K562 (cell line): ENCODE measurements at regions not wholly inside any gene's neighbourhood (a gene's known extent, or its start where the extent isn't known, plus 50 kb on each side); places are given as distances from the start of the nearest gene placed in this dataset.
A peak's percentile ranks its signal among the peaks of the same experiment; 100 is the strongest.

Experiments used
- CAMTA2 ChIP-seq: fragments of 250-450 bp; sonication (Bioruptor Pico); conservative IDR thresholded peaks from 2 replicates; pipeline ENCODE4 v1.5.1; 2022
- CREBBP ChIP-seq: IDR thresholded peaks from one replicate; pipeline ENCODE4 v1.6.1; 2012; ENCODE audit warnings: low read depth, mild to moderate bottlenecking, control low read depth, inconsistent platforms, low read length
- FOXK1 ChIP-seq: sonication (generic); formaldehyde crosslinking; IDR thresholded peaks from 2 replicates; pipeline ENCODE4 v1.8.0; 2022; ENCODE audit warnings: missing genetic modification reagents, mild to moderate bottlenecking, borderline replicate concordance
- GTF2F1 ChIP-seq: IDR thresholded peaks from 2 replicates; pipeline ENCODE4 v1.6.1; 2011; ENCODE audit warnings: low read depth, low read length, improper control_type of control experiment
- IFI16 ChIP-seq: fragments of 250-450 bp; sonication (Bioruptor Pico); IDR thresholded peaks from 2 replicates; pipeline ENCODE4 v2.1.2; 2022; ENCODE audit warnings: mild to moderate bottlenecking, inconsistent platforms
- KLF10 ChIP-seq: fragments of 250-450 bp; sonication (Bioruptor Pico); IDR thresholded peaks from 2 replicates; pipeline ENCODE4 v1.6.1; 2021; ENCODE audit warnings: matching md5 sums
- MBD2 ChIP-seq: sonication (generic); IDR thresholded peaks from 2 replicates; pipeline ENCODE4 v1.6.1; 2016; ENCODE audit warnings: low read depth, borderline replicate concordance
- PYGO2 ChIP-seq: fragments of 450-650 bp; IDR thresholded peaks from 2 replicates; pipeline ENCODE4 v1.6.1; 2016; ENCODE audit warnings: mild to moderate bottlenecking, missing genetic modification characterization, moderate library complexity, missing compliant biosample characterization
- SMARCB1 ChIP-seq: IDR thresholded peaks from 2 replicates; pipeline ENCODE4 v1.6.1; 2011; ENCODE audit warnings: improper control_type of control experiment, low read depth; ENCODE audit not compliant: insufficient read length
- SP1 ChIP-seq: sonication (generic); formaldehyde crosslinking; IDR thresholded peaks from 2 replicates; pipeline ENCODE4 v1.8.1; 2022; ENCODE audit warnings: mild to moderate bottlenecking, missing genetic modification reagents
- TCF7 ChIP-seq: sonication (generic); IDR thresholded peaks from 2 replicates; pipeline ENCODE4 v1.6.1; 2016; ENCODE audit warnings: antibody characterized with exemption, borderline replicate concordance
- ZC3H8 ChIP-seq: fragments of 450-650 bp; IDR thresholded peaks from 2 replicates; pipeline ENCODE4 v1.6.1; 2017
- ZFP1 ChIP-seq: fragments of 450-650 bp; formaldehyde crosslinking; IDR thresholded peaks from 2 replicates; pipeline ENCODE4 v1.4.0; 2020; ENCODE audit warnings: mild to moderate bottlenecking, mixed read lengths
- ZKSCAN3 ChIP-seq: fragments of 250-450 bp; sonication (Bioruptor Pico); IDR thresholded peaks from 2 replicates; pipeline ENCODE4 v1.4.0; 2020
- ZNF668 ChIP-seq: fragments of 250-450 bp; sonication (Bioruptor Pico); IDR thresholded peaks from 2 replicates; pipeline ENCODE4 v1.8.0; 2022; ENCODE audit warnings: mild to moderate bottlenecking, inconsistent platforms
- TF ChIP-seq, protein P1 (sequence below): sonication (generic); formaldehyde crosslinking; IDR thresholded peaks from 2 replicates; pipeline ENCODE4 v1.8.1; 2023; ENCODE audit warnings: mild to moderate bottlenecking, missing genetic modification reagents
- TF ChIP-seq, protein P2 (sequence below), 2 experiments: IDR thresholded peaks; 2 replicates each; pipeline ENCODE4 v1.6.1; 2011; ENCODE audit warnings: borderline replicate concordance in 1 of 2, control low read depth in 1 of 2, low read depth in 1 of 2, low read length in 1 of 2, mild to moderate bottlenecking in 1 of 2, mixed read lengths in 1 of 2, moderate library complexity in 1 of 2; ENCODE audit not compliant: insufficient read depth in 1 of 2, insufficient read length in 1 of 2, poor library complexity in 1 of 2, severe bottlenecking in 1 of 2; ENCODE audit errors: extremely low read depth in 1 of 2
- TF ChIP-seq, protein P3 (sequence below): fragments of 450-650 bp; IDR thresholded peaks from 2 replicates; pipeline ENCODE4 v1.6.1; 2016; ENCODE audit warnings: missing biosample characterization, missing genetic modification characterization
- TF ChIP-seq, protein P4 (sequence below): fragments of 450-650 bp; formaldehyde crosslinking; IDR thresholded peaks from 2 replicates; pipeline ENCODE4 v1.4.0; 2022; ENCODE audit warnings: mild to moderate bottlenecking, moderate library complexity
- TF ChIP-seq, protein P5 (sequence below): fragments of 450-650 bp; IDR thresholded peaks from 2 replicates; pipeline ENCODE4 v1.6.1; 2018; ENCODE audit warnings: mild to moderate bottlenecking, low read depth; ENCODE audit not compliant: partially characterized antibody
- TF ChIP-seq, protein P6 (sequence below): fragments of 450-650 bp; IDR thresholded peaks from 2 replicates; pipeline ENCODE4 v1.6.1; 2016; ENCODE audit warnings: low read depth, mild to moderate bottlenecking, moderate library complexity
- TF ChIP-seq, protein P7 (sequence below): fragments of 450-650 bp; formaldehyde crosslinking; IDR thresholded peaks from 2 replicates; pipeline ENCODE4 v1.4.0; 2020; ENCODE audit warnings: mild to moderate bottlenecking, moderate library complexity

DNA sequence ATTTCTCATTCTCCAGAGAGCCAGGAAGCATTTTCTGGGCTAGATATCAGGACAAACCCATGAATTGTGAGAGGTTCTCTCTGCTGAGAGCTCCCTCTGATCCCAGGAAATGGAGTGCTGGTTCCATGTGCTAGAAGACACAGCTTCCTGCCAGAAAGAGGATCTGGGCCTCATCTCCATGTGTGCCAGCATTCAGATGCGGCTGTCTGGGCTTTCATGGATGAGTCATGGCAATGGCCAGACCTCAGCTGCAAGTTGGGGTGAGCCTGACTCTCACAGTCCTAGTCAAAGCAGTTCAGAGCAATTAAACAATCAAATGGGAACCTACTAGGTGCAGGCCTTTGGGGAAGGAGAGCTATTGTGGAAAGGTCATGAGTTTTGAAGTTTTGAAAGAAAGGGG lies 82.3 kb upstream of the EED start (continued):
- TF ChIP-seq, protein P1, sequence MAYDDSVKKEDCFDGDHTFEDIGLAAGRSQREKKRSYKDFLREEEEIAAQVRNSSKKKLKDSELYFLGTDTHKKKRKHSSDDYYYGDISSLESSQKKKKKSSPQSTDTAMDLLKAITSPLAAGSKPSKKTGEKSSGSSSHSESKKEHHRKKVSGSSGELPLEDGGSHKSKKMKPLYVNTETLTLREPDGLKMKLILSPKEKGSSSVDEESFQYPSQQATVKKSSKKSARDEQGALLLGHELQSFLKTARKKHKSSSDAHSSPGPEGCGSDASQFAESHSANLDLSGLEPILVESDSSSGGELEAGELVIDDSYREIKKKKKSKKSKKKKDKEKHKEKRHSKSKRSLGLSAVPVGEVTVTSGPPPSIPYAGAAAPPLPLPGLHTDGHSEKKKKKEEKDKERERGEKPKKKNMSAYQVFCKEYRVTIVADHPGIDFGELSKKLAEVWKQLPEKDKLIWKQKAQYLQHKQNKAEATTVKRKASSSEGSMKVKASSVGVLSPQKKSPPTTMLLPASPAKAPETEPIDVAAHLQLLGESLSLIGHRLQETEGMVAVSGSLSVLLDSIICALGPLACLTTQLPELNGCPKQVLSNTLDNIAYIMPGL, result no peak
- TF ChIP-seq SMARCB1 (no peak), IFI16 (no peak), ZKSCAN3 (CRISPR knock-in tag) (no peak), ZC3H8 (no peak), ZFP1 (CRISPR knock-in tag) (no peak), PYGO2 (tag) (peak; percentile 33; the same call in 1 of the 2 replicates), GTF2F1 (no peak), FOXK1 (CRISPR knock-in tag) (no peak), CREBBP (no peak), TCF7 (no peak), KLF10 (CRISPR knock-in tag) (no peak), MBD2 (no peak), SP1 (CRISPR knock-in tag) (no peak), CAMTA2 (CRISPR knock-in tag) (no peak), ZNF668 (0 out of 2 replicates have a peak, but pooled peaks have one; percentile 70)
- TF ChIP-seq, protein P2, sequence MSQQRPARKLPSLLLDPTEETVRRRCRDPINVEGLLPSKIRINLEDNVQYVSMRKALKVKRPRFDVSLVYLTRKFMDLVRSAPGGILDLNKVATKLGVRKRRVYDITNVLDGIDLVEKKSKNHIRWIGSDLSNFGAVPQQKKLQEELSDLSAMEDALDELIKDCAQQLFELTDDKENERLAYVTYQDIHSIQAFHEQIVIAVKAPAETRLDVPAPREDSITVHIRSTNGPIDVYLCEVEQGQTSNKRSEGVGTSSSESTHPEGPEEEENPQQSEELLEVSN (IDR thresholded peaks at IDR 0.05; ENCODE audit: borderline replicate concordance in 1 of 2, extremely low read depth in 1 of 2, insufficient read depth in 1 of 2, insufficient read length in 1 of 2, low read depth in 1 of 2, low read length in 1 of 2, poor library complexity in 1 of 2, severe bottlenecking in 1 of 2), result no peak
- TF ChIP-seq, protein P3, sequence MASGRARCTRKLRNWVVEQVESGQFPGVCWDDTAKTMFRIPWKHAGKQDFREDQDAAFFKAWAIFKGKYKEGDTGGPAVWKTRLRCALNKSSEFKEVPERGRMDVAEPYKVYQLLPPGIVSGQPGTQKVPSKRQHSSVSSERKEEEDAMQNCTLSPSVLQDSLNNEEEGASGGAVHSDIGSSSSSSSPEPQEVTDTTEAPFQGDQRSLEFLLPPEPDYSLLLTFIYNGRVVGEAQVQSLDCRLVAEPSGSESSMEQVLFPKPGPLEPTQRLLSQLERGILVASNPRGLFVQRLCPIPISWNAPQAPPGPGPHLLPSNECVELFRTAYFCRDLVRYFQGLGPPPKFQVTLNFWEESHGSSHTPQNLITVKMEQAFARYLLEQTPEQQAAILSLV (tag), result no peak
- TF ChIP-seq, protein P4, sequence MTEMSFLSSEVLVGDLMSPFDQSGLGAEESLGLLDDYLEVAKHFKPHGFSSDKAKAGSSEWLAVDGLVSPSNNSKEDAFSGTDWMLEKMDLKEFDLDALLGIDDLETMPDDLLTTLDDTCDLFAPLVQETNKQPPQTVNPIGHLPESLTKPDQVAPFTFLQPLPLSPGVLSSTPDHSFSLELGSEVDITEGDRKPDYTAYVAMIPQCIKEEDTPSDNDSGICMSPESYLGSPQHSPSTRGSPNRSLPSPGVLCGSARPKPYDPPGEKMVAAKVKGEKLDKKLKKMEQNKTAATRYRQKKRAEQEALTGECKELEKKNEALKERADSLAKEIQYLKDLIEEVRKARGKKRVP (CRISPR knock-in tag), result no peak
- TF ChIP-seq, protein P5, sequence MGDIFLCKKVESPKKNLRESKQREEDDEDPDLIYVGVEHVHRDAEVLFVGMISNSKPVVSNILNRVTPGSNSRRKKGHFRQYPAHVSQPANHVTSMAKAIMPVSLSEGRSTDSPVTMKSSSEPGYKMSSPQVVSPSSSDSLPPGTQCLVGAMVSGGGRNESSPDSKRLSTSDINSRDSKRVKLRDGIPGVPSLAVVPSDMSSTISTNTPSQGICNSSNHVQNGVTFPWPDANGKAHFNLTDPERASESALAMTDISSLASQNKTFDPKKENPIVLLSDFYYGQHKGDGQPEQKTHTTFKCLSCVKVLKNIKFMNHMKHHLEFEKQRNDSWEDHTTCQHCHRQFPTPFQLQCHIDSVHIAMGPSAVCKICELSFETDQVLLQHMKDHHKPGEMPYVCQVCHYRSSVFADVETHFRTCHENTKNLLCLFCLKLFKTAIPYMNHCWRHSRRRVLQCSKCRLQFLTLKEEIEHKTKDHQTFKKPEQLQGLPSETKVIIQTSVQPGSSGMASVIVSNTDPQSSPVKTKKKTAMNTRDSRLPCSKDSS, result no peak
- TF ChIP-seq, protein P6, sequence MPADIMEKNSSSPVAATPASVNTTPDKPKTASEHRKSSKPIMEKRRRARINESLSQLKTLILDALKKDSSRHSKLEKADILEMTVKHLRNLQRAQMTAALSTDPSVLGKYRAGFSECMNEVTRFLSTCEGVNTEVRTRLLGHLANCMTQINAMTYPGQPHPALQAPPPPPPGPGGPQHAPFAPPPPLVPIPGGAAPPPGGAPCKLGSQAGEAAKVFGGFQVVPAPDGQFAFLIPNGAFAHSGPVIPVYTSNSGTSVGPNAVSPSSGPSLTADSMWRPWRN, result no peak
- TF ChIP-seq, protein P7, sequence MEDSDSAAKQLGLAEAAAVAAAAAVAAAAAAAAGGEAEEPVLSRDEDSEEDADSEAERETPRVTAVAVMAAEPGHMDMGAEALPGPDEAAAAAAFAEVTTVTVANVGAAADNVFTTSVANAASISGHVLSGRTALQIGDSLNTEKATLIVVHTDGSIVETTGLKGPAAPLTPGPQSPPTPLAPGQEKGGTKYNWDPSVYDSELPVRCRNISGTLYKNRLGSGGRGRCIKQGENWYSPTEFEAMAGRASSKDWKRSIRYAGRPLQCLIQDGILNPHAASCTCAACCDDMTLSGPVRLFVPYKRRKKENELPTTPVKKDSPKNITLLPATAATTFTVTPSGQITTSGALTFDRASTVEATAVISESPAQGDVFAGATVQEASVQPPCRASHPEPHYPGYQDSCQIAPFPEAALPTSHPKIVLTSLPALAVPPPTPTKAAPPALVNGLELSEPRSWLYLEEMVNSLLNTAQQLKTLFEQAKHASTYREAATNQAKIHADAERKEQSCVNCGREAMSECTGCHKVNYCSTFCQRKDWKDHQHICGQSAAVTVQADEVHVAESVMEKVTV (CRISPR knock-in tag), result no peak
